ENCODE measurements at regions not wholly inside any gene's neighbourhood (a gene's known extent, or its start where the extent isn't known, plus 50 kb on each side); places are given as distances from the start of the nearest gene placed in this dataset.

DNA sequence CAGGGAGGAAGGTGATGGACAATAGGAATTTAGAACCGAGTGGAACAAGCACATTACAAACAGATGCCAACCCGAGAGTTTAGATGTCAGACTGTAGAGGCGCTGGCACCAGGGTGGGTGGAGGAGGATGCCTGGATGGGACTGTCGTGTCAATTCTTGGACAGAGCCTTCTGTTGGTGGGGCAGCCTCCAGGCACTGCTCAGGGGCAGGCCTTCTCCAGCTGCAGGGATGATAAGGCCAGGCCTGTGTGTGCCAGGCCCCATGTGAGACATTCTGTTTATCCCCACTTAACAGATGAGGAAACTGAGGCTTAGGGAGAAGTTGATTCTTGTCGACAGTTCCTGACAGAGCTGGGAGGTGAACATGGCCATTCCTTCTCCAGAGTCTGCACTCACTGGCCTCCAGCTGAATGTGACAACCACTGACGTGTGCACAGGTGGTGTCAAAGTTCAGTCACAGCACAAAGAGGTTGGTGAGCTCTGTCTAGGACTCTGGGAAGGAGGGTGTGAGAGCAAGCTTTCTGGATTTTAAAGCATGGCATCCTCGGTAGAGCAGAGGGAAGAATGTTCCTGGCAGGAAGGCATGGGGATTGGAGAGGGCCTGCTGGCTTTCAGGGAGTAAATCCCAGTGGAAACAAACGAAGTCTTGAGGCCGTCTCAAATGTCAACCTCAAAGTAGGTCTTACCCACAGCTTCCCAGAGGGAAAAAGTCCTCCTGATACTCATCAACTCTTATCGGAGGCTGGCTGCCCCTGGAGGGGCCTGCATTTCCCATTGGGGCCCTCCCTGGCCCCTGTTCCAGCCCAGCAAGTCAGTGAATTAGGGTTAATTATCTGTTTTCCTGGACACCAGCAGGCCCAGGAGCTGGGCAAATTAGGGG, 52.4 kb downstream of the GLI2 start:
- BruUV-seq (replicated peaks) = no TSS peak
- intact Hi-C loops (cut with micrococcal nuclease; ENCODE audit: unreplicated experiment) = no loop called here
- H3K4me1 ChIP-seq (replicated peaks; ENCODE audit: insufficient read depth) = peaks cover 20% of the 10 kb centered on the region
- no peak overlapping the region for H3K4me3 ChIP-seq
- H3F3A ChIP-seq (ENCODE audit: insufficient read depth, low read depth) = no peaks in the 10 kb centered on the region; the same call in 1 of the 2 replicates
- no peaks in the 10 kb centered on the region for H3K9me2 ChIP-seq (ENCODE audit: insufficient read depth)
- TF ChIP-seq, protein P1, sequence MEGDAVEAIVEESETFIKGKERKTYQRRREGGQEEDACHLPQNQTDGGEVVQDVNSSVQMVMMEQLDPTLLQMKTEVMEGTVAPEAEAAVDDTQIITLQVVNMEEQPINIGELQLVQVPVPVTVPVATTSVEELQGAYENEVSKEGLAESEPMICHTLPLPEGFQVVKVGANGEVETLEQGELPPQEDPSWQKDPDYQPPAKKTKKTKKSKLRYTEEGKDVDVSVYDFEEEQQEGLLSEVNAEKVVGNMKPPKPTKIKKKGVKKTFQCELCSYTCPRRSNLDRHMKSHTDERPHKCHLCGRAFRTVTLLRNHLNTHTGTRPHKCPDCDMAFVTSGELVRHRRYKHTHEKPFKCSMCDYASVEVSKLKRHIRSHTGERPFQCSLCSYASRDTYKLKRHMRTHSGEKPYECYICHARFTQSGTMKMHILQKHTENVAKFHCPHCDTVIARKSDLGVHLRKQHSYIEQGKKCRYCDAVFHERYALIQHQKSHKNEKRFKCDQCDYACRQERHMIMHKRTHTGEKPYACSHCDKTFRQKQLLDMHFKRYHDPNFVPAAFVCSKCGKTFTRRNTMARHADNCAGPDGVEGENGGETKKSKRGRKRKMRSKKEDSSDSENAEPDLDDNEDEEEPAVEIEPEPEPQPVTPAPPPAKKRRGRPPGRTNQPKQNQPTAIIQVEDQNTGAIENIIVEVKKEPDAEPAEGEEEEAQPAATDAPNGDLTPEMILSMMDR (conservative IDR thresholded peaks at IDR 0.05) = no peak
- DNase-seq = no peak
- no peaks in the 10 kb centered on the region for H3K9me3 ChIP-seq (ENCODE audit: insufficient read depth, low read depth)
- H3K4me2 ChIP-seq = no peak overlapping the region
- peaks cover 4% of the 10 kb centered on the region for H3K27me3 ChIP-seq (ENCODE audit: insufficient read depth, low read depth)
- H4K20me1 ChIP-seq (ENCODE audit: insufficient read depth) = no peaks in the 10 kb centered on the region
- H2AFZ ChIP-seq = no peak overlapping the region
- H3K27ac ChIP-seq = no peak overlapping the region
- H3K36me3 ChIP-seq (ENCODE audit: low read depth) = no peaks in the 10 kb centered on the region
- ChIA-PET CTCF (no interaction called here), POLR2A (ENCODE audit: unreplicated experiment) (no interaction called here)
- H3K79me2 ChIP-seq (ENCODE audit: low read depth) = no peaks in the 10 kb centered on the region

DNA sequence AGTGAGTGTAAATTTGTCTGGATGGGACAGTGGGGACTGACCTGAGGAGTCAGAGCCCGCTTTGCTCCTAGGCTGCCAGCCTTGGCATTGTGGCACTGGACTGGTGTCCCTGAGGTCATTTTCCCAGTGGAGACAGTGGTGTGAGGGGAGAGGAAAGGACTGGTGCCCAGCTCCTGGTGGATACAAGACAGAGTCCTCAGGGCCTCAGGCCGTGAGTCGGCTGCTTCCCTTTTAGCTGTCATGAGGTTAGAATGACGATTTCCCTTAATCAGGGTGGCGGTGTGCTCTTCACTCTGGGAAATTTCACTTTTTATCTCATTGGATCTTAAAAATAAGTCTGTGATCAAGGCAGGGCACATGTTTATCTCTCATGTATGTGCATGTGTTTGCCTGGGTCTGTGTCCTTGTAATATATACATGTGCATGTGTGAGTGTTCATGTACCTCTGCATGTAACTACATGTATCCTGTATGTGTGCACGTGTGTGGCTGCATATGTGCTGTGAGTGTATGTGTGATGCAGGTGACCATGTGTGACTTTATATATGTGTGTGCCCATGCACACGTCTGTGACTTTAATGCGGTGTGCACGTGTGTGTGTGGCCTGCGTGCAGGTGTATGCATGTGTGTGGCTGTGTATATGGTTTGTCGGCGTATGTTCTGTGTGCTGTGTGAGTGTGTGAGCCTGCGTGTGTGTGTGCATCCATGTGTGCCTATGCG, 55.7 kb downstream of the GLI2 start:
- DNase-seq = no peak
- Histone ChIP-seq H3K36me3 (ENCODE audit: low read depth) (no peaks in the 10 kb centered on the region), H3K4me3 (no peak overlapping the region), H3K79me2 (ENCODE audit: low read depth) (no peaks in the 10 kb centered on the region), H3K9me3 (ENCODE audit: insufficient read depth, low read depth) (no peaks in the 10 kb centered on the region), H3K27me3 (ENCODE audit: insufficient read depth, low read depth) (no peaks in the 10 kb centered on the region), H4K20me1 (ENCODE audit: insufficient read depth) (no peaks in the 10 kb centered on the region), H2AFZ (no peak overlapping the region), H3K27ac (no peak overlapping the region), H3K4me1 (replicated peaks; ENCODE audit: insufficient read depth) (peaks cover 29% of the 10 kb centered on the region), H3K9me2 (ENCODE audit: insufficient read depth) (no peaks in the 10 kb centered on the region), H3K4me2 (peak overlapping the region; percentile 15), H3F3A (ENCODE audit: insufficient read depth, low read depth) (no peaks in the 10 kb centered on the region; the same call in 1 of the 2 replicates)
- TF ChIP-seq, protein P1 (conservative IDR thresholded peaks at IDR 0.05) = no peak
- no peak for TF ChIP-seq EZH2 (IDR thresholded peaks at IDR 0.05; ENCODE audit: low read depth)
- intact Hi-C loops (cut with micrococcal nuclease; ENCODE audit: unreplicated experiment) = loop anchor here (5.0 kb wide), 3 partner anchors 94 to 146 kb away; no protein-coding TSS in a partner anchor
- CTCF ChIA-PET = interaction anchor here (0.5 kb wide), 1 partner anchor 138 kb away, joined by 6 read pairs; no protein-coding TSS in a partner anchor
- no TSS peak for BruUV-seq (replicated peaks)
- POLR2A ChIA-PET (ENCODE audit: unreplicated experiment) = interaction anchor here (0.8 kb wide), 1 partner anchor 85 kb away, joined by 3 read pairs; no protein-coding TSS in a partner anchor

DNA sequence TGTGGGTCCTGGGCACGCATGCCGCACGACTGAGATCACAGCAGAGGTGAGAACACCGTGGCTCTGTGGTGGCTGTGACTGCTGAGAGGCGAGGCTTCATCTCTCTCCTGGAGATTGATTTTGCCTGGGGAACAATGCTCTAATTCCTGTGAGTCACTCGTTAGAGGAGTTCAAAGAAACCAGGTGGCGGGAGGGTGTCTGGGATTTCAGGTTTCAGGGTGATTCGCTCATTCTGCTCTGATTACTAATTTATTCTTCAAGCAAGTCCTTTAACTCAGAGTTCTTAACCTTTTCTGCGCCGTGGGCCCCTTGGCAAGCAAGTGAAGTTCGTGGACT, 56.3 kb downstream of the GLI2 start:
- no peak overlapping the region for H2AFZ ChIP-seq
- H3K4me2 ChIP-seq = peak overlapping the region; percentile 22
- intact Hi-C loops (cut with micrococcal nuclease; ENCODE audit: unreplicated experiment) = loop anchor here (1.0 to 5.0 kb wide), 5 partner anchors 12 to 145 kb away; no protein-coding TSS in a partner anchor
- ChIA-PET POLR2A (ENCODE audit: unreplicated experiment) (no interaction called here), CTCF (no interaction called here)
- DNase-seq = peak; percentile 66 to 75
- H3K79me2 ChIP-seq (ENCODE audit: low read depth) = no peaks in the 10 kb centered on the region
- H3K4me1 ChIP-seq (replicated peaks; ENCODE audit: insufficient read depth) = peaks cover 29% of the 10 kb centered on the region
- no peaks in the 10 kb centered on the region for H4K20me1 ChIP-seq (ENCODE audit: insufficient read depth)
- H3K9me3 ChIP-seq (ENCODE audit: insufficient read depth, low read depth) = no peaks in the 10 kb centered on the region
- H3K27me3 ChIP-seq (ENCODE audit: insufficient read depth, low read depth) = no peaks in the 10 kb centered on the region
- no peaks in the 10 kb centered on the region for H3K36me3 ChIP-seq (ENCODE audit: low read depth)
- H3K27ac ChIP-seq = no peak overlapping the region
- no peaks in the 10 kb centered on the region; the same call in 1 of the 2 replicates for H3F3A ChIP-seq (ENCODE audit: insufficient read depth, low read depth)
- no peaks in the 10 kb centered on the region for H3K9me2 ChIP-seq (ENCODE audit: insufficient read depth)
- TF ChIP-seq EZH2 (IDR thresholded peaks at IDR 0.05; ENCODE audit: low read depth) = no peak
- TF ChIP-seq, protein P1 (conservative IDR thresholded peaks at IDR 0.05) = no peak
- BruUV-seq (replicated peaks) = no TSS peak
- no peak overlapping the region for H3K4me3 ChIP-seq
